ENCODE measurements at regions not wholly inside any gene's neighbourhood (a gene's known extent, or its start where the extent isn't known, plus 50 kb on each side); places are given as distances from the start of the nearest gene placed in this dataset.

DNA sequence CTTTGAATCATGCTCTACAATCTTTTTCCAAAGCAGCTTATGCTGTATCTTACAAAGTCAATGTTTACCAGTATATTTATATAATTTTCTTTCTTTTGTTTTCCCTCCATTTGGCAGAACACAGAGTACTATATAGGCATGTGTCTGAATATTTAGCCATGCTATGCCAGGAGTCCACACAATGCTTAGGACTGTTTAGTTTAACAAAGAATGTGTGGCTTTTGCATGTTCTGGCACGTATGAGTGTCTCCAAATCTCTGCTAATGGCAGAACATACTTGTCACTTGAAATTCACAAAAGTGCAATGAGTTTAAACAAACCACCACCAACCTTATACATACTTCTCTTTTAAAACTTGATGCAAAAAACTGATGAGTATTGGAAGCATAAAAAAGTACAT, 268.0 kb downstream of the NR4A2 start:
- Mint-ChIP-seq H3K4me3 (no peak overlapping the region), H3K9me3 (no peaks in the 10 kb centered on the region), H3K36me3 (no peaks in the 10 kb centered on the region), H3K4me1 (no peaks in the 10 kb centered on the region), H3K27ac (no peak overlapping the region), H3K27me3 (peaks cover 0 to 5% (median 0%) of the 10 kb centered on the region in 5 donors)
- no peak for ATAC-seq
- DNase-seq, result no peak
- POLR2A ChIA-PET, result no interaction called here

GRCh38 chr2:156057647-156058046, 274.9 kb downstream of the NR4A2 start:
- Mint-ChIP-seq H3K9me3 (no peaks in the 10 kb centered on the region), H3K27ac (no peak overlapping the region), H3K36me3 (no peaks in the 10 kb centered on the region), H3K4me3 (no peak overlapping the region), H3K27me3 (peaks cover 0 to 17% (median 2%) of the 10 kb centered on the region in 5 donors), H3K4me1 (no peaks in the 10 kb centered on the region)
- POLR2A ChIA-PET, result no interaction called here
- DNase-seq (no peak), ATAC-seq (no peak)

DNA sequence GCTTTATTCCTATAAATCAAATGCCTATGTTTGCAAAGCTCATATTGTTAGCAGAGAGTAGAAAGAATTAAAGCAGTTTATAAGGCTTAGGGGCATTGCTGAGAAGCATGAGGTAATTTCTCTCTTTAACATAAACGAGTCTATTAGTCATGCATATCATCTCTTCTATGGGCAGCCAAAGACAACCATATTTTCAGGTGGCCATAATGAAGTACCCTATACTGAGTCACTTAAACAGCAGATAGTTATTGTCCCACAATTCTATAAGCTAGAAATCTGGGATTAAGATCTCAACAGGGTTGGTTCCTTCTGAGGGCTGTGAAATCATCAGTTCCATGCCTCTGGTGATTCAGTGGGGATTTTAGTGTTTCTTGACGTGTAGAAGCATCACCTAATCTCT, 277.5 kb downstream of the NR4A2 start:
- no peak overlapping the region for H3K27ac Mint-ChIP-seq
- no peak for DNase-seq
- POLR2A ChIA-PET, result no interaction called here
- no peak overlapping the region for H3K4me3 Mint-ChIP-seq
- no peaks in the 10 kb centered on the region for H3K9me3 Mint-ChIP-seq
- H3K27me3 Mint-ChIP-seq, result peaks cover 0 to 17% (median 2%) of the 10 kb centered on the region in 5 donors
- no peaks in the 10 kb centered on the region for H3K4me1 Mint-ChIP-seq
- no peak for ATAC-seq
- no peaks in the 10 kb centered on the region for H3K36me3 Mint-ChIP-seq

- H3K4me1 Mint-ChIP-seq, result no peaks in the 10 kb centered on the region
- DNase-seq (no peak), ATAC-seq (no peak)
- no peak overlapping the region for H3K27ac Mint-ChIP-seq
- peaks cover 0 to 8% (median 2%) of the 10 kb centered on the region in 9 donors for H3K9me3 Mint-ChIP-seq
- no peak overlapping the region for H3K4me3 Mint-ChIP-seq
- no peaks in the 10 kb centered on the region for H3K36me3 Mint-ChIP-seq
- peaks cover 0 to 3% (median 0%) of the 10 kb centered on the region in 5 donors for H3K27me3 Mint-ChIP-seq
- POLR2A ChIA-PET, result no interaction called here
Measured at GRCh38 chr2:156046900-156047299, 285.6 kb downstream of the NR4A2 start.

GRCh38 chr2:156042895-156043294, 289.6 kb downstream of the NR4A2 start:
- POLR2A ChIA-PET, result no interaction called here
- H3K4me1 Mint-ChIP-seq, result no peaks in the 10 kb centered on the region
- peaks cover 0 to 7% (median 3%) of the 10 kb centered on the region in 5 donors for H3K27me3 Mint-ChIP-seq
- DNase-seq, result no peak
- no peak overlapping the region for H3K4me3 Mint-ChIP-seq
- H3K9me3 Mint-ChIP-seq, result peaks cover 0 to 6% (median 2%) of the 10 kb centered on the region in 9 donors
- no peak overlapping the region for H3K27ac Mint-ChIP-seq
- no peak for ATAC-seq
- H3K36me3 Mint-ChIP-seq, result no peaks in the 10 kb centered on the region

DNA sequence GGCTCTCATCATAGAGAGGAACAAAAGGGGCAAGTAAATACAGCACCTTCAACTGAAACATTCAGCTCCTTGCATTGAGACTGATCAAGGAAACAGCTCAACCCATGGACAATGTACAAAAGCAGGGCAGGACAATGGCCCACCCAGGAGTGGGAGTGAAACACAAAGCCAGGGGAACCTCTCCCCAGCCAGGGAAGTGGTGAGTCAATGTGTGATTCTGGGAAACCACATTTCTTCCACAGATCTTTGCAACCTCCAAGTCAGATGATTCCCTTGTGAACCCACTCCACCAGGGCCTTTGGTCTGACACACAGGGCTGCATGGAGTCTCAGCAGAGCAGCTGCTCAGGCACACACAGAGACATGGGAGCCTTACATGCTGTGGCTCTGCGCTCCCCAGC, 294.5 kb downstream of the NR4A2 start:
- peaks cover 0 to 11% (median 0%) of the 10 kb centered on the region in 5 donors for H3K27me3 Mint-ChIP-seq
- POLR2A ChIA-PET, result no interaction called here
- peaks cover 0 to 4% (median 0%) of the 10 kb centered on the region in 9 donors for H3K9me3 Mint-ChIP-seq
- ATAC-seq, result no peak
- DNase-seq, result no peak
- H3K27ac Mint-ChIP-seq, result no peak overlapping the region
- peaks cover 0 to 3% (median 0%) of the 10 kb centered on the region in 4 donors for H3K4me1 Mint-ChIP-seq
- H3K36me3 Mint-ChIP-seq, result no peaks in the 10 kb centered on the region
- no peak overlapping the region for H3K4me3 Mint-ChIP-seq

- no peak for ATAC-seq
- no peak for DNase-seq
- Mint-ChIP-seq H3K4me3 (no peak overlapping the region), H3K4me1 (peaks cover 0 to 3% (median 0%) of the 10 kb centered on the region in 4 donors), H3K9me3 (peaks cover 0 to 4% (median 0%) of the 10 kb centered on the region in 9 donors), H3K36me3 (no peaks in the 10 kb centered on the region), H3K27me3 (peaks cover 0 to 11% (median 0%) of the 10 kb centered on the region in 5 donors), H3K27ac (no peak overlapping the region)
- POLR2A ChIA-PET, result no interaction called here
Measured at GRCh38 chr2:156037482-156037881, 295.0 kb downstream of the NR4A2 start.

DNA sequence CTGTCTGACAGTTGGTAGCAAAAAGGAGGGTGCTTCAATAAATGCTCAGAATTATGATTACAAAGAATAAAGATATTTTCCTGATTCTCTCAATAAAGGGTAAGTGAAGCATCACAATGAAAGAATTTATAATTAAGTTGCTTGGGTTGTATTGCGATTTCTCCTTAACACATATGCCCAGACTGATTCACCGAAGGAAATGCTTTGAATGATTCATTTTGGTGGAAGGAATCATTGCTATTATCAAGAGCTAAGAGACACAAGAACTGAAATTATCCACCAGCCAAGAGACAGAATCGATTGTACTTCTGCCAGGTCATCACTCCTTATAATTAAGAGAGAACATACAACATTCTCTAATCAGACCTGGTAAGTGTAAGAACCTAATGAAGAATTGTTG, 301.4 kb downstream of the NR4A2 start:
- Mint-ChIP-seq H3K4me1 (no peaks in the 10 kb centered on the region), H3K9me3 (peaks cover 0 to 2% (median 0%) of the 10 kb centered on the region in 9 donors), H3K27ac (no peak overlapping the region), H3K4me3 (no peak overlapping the region), H3K27me3 (peaks cover 0 to 2% (median 0%) of the 10 kb centered on the region in 5 donors), H3K36me3 (no peaks in the 10 kb centered on the region)
- POLR2A ChIA-PET, result no interaction called here
- no peak for DNase-seq
- no peak for ATAC-seq

- Mint-ChIP-seq H3K36me3 (no peaks in the 10 kb centered on the region), H3K27ac (no peak overlapping the region), H3K27me3 (peaks cover 0 to 8% (median 2%) of the 10 kb centered on the region in 5 donors), H3K9me3 (peaks cover 0 to 6% (median 0%) of the 10 kb centered on the region in 9 donors), H3K4me1 (no peaks in the 10 kb centered on the region), H3K4me3 (no peak overlapping the region)
- no peak for DNase-seq
- no peak for ATAC-seq
- POLR2A ChIA-PET, result no interaction called here
Measured at GRCh38 chr2:156023229-156023869, 309.2 kb downstream of the NR4A2 start.

DNA sequence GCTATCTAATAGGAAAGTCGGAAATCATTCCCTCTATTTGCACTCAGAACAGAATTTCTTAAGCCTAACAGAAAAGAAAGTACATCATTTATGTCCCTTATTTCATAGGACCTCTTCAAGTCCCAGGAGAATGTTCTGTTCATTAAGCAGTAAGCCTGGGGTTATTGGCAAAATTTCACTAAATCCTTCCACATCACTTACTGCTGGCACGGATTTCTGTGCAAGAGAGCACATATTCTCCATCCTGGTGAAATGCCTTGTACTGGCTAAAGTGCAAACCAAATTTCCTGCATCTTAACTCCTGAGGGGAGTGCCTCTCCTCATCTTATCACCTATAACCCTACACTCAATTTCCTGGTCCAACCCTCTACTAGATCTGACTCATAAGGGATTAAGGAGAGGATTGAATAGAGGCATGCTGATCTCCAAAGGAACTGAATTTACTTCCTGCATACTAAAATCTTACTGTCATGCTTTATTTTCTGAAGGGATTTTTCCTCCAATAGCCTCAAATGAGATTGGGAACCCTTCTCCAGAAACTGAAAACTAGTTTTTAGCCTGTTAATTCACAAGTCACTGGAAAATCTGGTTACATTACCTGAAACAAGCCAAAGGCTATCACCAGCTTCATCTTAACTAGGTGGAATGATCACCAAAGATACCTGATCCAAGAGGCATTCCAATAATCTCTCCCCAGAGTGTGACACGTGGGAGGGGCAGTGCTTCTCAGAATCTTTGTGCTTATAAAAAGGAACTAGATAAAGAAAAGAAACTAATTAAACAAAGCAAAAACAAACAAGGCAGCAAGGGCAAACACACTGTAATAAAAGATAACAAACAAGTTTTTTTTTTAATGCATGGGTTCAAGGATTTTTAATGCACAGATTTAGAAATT, 311.1 kb downstream of the NR4A2 start:
- Mint-ChIP-seq H3K36me3 (no peaks in the 10 kb centered on the region), H3K9me3 (peaks cover 0 to 6% (median 0%) of the 10 kb centered on the region in 9 donors), H3K27ac (no peak overlapping the region), H3K4me3 (no peak overlapping the region), H3K4me1 (no peaks in the 10 kb centered on the region), H3K27me3 (peaks cover 0 to 8% (median 2%) of the 10 kb centered on the region in 5 donors)
- no peak for ATAC-seq
- POLR2A ChIA-PET, result no interaction called here
- no peak for DNase-seq

- ATAC-seq, result no peak
- Mint-ChIP-seq H3K27me3 (peaks cover 0 to 5% (median 0%) of the 10 kb centered on the region in 5 donors), H3K4me1 (no peaks in the 10 kb centered on the region), H3K4me3 (no peak overlapping the region), H3K27ac (no peak overlapping the region), H3K36me3 (no peaks in the 10 kb centered on the region), H3K9me3 (no peaks in the 10 kb centered on the region)
- DNase-seq, result no peak
- POLR2A ChIA-PET, result no interaction called here
Measured at GRCh38 chr2:156019341-156019740, 313.2 kb downstream of the NR4A2 start.

- POLR2A ChIA-PET, result no interaction called here
- Mint-ChIP-seq H3K9me3 (peaks cover 0 to 2% (median 0%) of the 10 kb centered on the region in 9 donors), H3K4me3 (no peak overlapping the region)
Measured at GRCh38 chr2:156017341-156017885, 315.1 kb downstream of the NR4A2 start.

GRCh38 chr2:156009293-156009692, 323.2 kb downstream of the NR4A2 start:
- POLR2A ChIA-PET, result no interaction called here
- Mint-ChIP-seq H3K4me3 (no peak overlapping the region), H3K9me3 (peaks cover 0 to 23% (median 6%) of the 10 kb centered on the region in 9 donors), H3K4me1 (no peaks in the 10 kb centered on the region), H3K27me3 (peaks cover 0 to 9% (median 0%) of the 10 kb centered on the region in 5 donors), H3K36me3 (peaks cover 0 to 15% (median 0%) of the 10 kb centered on the region in 3 donors), H3K27ac (no peak overlapping the region)
- no peak for DNase-seq
- no peak for ATAC-seq

More at GRCh38 chr2:156017341-156017885, 315.1 kb downstream of the NR4A2 start:
- ATAC-seq (no peak), DNase-seq (no peak)
- Mint-ChIP-seq H3K27me3 (peaks cover 0 to 13% (median 2%) of the 10 kb centered on the region in 5 donors), H3K4me1 (no peaks in the 10 kb centered on the region), H3K27ac (no peak overlapping the region), H3K36me3 (no peaks in the 10 kb centered on the region)

Data from naive thymus-derived CD8-positive, alpha-beta T cell (primary cell).